CD4-positive, alpha-beta T cell treated with Interleukin-17A for 1 hour (primary cell): ENCODE measurements at regions not wholly inside any gene's neighbourhood (a gene's known extent, or its start where the extent isn't known, plus 50 kb on each side); places are given as distances from the start of the nearest gene placed in this dataset.

ENCODE experiments used
- DNase-seq: peaks from one replicate; pipeline ENCODE4 v3.0.0-alpha.2; 2020

DNA sequence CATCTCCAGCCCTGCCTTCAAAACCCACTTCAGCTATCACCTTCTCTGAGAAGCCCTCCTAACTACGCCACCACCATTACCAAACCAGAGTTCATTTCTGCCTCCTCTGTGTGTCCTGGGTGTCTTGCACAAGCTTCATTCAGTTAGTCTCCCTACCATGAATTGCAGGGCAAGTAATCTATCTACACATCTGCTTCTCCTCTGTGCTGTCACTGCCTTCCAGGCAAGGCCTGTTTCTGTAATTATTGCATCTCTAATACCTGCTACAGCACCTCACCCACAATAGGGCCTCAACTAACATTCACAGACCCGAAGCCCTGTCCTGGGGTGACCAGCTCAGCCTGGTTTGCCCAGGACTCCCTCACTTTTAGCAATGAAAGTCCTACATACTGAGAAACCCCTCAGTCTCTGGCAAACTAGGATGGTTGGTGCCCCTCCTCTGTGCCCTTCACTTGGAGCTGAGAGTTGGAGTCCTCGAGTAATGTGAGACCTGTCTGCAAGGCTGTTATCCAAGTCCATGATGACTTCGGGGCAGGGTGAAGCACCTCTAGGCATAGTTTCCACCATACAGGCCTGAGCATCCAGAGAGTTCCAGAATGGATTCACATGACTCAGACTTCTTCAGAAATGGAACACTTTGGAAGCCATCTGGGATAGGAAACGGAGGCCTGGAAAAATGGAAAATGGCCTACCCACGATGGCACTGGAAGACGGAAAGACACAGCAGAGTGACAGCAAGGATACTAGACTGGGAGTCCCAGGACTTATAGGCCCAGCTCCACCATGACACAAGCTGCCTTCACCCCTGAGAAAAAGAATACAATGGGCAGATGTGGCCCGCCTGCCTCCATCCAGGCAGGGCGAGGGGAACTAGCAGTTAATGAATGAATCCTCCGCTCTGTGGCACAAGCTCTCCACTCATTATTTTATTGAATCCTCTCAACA, 269.3 kb downstream of the BUD13 start:
- DNase-seq: no peak

GRCh38 chr11:116502641-116503061, 270.1 kb downstream of the BUD13 start:
- DNase-seq: no peak

DNA sequence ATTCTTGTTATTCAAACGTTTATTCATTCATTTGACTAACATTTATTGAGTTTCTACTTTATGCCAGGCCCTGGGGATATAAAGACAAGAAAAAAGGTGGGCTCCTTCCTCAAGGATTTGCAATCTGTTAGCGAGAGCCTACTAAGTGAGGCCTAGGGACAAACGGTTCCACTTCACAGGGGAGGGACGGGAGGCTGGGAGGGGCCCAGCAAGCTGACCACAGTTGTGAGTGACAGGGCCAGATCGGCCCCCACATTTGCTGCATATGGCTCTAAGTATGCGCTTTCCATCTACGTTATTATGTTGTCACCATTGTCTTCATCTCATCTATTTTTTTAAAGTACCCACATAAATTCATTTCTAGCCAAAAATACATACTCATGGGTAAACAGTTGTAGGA, 271.1 kb downstream of the BUD13 start:
- no peak for DNase-seq

DNA sequence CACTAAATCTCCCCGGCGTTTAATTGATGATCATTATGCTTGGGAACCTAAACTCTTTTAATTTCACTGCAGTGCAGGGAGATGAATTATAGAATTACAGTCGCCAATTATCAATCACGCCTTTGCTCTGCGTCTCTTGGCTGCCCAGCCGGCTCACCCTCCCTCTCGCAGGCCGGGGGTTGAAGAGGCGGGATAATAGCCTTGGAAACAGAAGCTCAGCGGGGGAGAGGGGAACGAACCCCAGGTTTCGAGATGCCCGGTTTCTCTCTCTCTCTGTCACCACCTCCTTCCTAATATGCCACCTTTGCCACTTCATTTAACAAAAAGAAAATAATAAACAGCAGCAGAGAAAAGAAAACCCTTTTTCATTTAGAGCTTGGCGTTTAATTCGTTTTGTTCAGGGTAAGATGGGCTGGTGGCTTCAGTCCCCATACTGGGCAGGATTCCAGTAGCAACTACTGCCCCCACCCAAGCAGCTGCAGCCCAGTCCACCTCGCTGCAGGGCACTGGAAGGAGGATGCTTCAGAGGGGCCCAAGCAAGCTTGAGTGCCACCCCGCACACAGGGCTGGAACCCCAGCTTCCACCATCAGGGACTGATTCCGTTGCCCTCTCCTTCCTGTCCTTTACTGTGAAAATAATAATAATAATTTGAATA, 271.7 kb downstream of the BUD13 start:
- DNase-seq: no peak

DNA sequence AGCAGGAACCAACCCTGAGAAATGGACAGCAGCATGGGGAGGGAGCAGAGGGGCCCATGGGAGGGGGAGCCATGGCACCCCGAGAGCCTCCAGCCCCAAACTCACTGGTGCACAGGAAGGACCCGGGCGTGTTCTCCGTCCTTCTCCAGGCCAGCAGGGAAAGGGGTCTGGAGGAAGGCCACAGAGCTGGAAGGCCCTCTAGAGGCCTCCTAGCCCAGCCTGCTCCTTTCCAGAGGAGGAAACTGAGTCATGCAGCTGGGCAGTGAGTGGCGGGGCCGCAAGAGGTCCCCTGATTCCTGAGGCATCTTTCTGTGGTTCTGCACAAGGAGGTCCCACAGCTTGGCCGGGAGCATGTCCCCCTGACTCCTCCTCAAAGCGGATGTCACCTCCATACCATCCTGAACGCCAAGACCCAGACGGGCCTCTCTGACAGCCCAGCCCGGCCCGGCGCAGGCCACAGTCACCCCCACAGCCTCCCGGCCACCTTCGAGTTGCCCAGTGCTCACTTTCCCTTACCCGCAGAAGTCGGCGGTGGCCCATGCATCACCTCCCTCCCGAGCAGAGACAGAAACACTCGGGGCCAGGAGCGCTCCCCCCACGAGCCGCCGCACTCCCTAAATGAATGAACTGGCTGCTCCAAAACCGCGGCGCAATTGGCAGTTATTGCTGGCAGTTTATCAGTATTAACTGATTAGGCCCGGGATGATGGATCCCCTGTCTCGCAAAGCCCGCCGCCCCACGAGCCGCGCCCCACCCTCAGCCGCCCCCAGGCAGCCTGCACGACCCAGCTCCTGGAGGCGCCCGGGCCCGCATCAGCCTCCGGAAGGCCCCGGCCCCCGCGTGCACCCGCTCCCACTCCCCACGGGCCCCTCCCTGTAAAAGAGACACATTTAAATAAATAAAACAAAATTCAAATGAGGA, 272.5 kb downstream of the BUD13 start:
- no peak for DNase-seq

- DNase-seq: peak; percentile 4
Observed at GRCh38 chr11:116499396-116500003, 273.3 kb downstream of the BUD13 start.

DNA sequence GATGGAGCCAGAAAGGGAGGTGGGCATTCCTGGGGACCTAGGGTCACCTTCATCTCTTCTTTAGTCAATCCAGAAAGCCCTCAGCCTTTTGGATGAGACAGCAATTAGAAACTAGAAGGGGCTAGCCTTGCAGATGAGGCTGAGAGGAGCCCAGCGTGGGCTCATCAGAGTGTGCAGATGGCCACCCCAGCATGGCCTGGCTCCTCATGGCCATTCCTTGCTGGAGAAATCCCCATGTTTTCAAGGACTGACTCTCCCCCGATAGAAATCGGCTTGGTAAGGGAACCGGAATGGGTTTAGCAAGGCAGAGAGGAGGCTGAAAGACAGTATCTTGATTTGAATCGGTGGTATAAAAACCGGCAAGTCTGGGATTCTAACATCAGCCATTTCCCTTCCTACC, 274.6 kb downstream of the BUD13 start:
- no peak for DNase-seq

- no peak for DNase-seq
Observed at GRCh38 chr11:116492600-116492999, 280.2 kb downstream of the BUD13 start.

GRCh38 chr11:116488836-116489389, 283.9 kb downstream of the BUD13 start:
- DNase-seq: no peak

DNA sequence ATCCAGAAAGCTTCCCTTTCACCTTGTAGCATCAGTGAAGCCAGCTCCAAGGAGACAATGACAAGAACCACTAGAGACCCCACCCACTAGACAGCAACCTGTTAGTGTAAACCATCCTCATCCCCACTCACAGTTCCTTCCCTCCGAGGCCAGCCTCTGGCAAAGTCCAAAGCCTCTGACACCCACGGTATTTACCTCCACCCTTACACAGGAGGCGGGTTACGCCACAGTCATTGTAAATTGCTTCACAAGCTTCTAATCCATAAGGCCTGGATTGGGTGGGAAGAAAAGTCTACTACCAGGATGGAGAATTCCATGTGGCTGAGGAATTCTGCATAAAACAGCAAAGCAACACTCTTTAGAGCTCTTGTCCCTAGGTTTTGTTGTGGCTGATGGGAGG, 287.4 kb downstream of the BUD13 start:
- no peak for DNase-seq

DNA sequence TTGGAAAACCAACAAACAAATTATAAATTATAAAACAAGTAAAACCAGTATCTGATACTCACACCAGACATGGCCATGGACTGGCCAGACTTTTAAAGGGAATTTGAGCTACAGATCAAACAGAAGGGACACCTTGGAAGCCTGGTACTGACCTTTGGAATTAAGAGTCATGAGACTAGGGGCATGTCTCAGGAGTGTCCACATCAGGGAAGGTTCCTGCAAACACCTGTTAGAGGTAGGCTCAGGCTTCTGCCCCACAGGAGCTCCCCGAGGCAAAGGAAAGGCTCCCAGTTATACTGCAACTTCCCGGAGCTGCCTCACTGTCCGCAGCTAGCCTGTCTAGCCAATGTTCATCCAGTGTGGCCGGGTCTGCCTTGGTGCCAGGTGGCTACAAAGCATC, 290.1 kb downstream of the BUD13 start:
- no peak for DNase-seq

GRCh38 chr11:116481126-116481675, 291.6 kb downstream of the BUD13 start:
- DNase-seq: no peak

DNA sequence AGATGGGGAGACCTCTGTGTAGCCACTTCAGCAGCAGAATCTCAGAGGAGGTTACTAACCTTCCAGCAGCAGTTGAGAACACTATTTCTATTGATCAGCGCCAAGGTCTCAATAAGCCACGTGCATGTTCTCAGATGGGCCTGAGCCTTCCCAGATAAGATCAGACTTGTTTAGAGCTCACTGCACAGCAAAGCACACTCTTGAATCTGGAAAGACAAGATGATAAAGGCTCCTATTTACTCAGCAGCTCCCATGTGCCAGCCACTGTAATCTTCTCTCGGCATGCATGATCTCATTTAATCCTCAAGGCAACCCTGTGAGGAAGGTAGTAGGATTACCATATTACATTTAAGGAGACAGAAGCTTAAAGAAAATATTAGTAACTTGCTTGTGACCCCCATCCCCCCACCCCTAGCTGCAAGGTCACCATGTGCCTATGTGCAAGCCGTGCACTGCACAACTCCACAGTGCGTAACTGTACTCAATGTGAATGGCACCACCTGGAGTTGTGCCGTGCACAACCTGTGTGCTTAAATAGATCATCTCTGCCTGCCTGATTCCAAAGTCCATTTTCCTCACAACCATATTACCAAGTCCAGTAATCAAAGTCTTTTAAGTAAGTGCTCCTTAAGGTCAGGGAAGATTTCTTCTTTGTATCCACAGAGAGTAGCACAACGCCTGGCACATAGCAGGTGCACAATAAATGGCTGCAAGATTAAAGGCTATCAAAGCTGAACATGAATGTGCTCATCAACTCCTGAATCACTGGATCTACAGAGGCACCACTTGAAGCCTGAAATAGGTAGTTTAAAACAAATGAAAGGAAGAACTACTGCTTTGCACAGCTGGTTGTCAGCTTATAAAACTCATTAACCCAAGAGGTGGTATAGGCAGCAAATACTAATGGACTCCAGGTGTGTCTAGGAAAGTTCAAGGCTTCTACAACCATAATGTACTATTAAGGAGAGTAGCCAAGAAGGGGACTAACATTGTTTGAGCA, 293.8 kb downstream of the BUD13 start:
- no peak for DNase-seq

GRCh38 chr11:116478205-116478604, 294.6 kb downstream of the BUD13 start:
- no peak for DNase-seq

DNA sequence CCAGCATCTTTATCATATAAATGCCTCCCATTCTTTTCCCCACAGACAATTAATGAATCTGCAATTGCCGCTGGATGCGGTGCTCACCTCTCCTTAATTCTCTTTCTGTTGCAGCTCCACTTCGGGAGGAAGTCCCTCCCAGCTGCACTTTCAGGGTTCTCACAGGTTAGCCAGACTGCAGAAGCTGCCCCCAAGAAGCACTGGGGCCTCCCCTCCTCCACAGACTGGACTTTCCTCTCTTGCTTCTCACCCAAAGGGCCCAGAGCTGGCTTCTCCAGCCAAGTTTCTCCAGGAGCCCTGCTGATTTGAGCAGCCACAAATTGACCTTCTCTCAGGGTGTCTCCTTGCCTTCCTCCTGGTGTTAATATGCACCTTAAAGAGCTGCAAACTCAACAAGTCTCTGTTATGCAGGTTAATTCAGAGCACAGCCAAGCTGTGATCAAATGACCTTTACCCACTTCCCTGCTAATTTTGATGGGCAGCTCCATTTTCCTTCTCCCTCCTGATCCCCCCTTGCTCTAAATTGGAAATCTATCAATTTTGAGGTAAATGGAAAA, 298.9 kb downstream of the BUD13 start:
- no peak for DNase-seq

DNA sequence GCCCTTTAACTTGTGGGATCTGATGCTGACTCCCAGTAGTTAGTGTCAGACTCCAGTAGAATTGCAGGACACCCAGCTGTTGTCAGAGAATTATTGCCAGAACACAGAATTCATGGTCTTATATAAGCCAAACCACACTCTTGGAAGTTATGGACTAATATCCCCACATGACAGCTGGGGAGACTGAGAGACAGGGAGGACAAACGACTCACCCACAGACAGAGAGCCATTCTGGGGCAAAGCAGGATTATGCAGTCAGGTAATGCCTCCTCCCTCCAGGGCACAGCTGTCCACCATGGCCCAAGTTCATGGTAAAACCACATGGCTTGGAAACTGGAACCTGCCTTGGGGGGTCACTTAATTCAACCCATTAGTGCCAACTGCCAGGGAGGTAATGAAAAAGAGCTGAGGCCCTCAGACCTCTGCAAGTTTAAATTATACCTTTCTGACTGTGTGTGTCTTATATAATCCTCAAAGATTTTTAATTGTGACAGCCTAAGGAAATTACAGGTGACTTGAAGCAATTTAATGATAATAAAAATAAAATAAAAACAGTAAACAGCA, 299.5 kb downstream of the BUD13 start:
- no peak for DNase-seq

DNA sequence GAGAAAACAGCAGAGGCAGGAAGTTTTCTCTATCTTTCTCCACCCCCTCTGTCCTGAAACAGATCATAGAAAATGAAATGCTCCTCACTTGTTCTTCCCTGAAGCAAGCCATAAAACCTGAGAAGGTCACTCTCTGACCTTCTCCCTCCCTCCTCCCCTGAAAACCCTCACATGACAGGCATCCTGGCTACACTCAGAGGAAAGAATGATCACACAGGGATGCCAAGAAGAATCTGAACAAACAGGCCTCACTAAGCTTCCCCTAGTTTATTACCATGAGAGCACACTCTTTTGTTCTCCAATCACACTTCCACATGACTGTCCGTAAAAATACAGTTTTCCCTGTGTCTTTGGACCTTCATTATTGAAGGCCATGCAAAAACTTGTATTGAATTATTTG, 300.1 kb downstream of the BUD13 start:
- no peak for DNase-seq

GRCh38 chr11:116471608-116472256, 301.1 kb downstream of the BUD13 start:
- DNase-seq: no peak

GRCh38 chr11:116468699-116469098, 304.1 kb downstream of the BUD13 start:
- DNase-seq: no peak

- no peak for DNase-seq
Observed at GRCh38 chr11:116467823-116468222, 305.0 kb downstream of the BUD13 start.
